GM18867 (cell line): ENCODE measurements at regions not wholly inside any gene's neighbourhood (a gene's known extent, or its start where the extent isn't known, plus 50 kb on each side); places are given as distances from the start of the nearest gene placed in this dataset.
A peak's percentile ranks its signal among the peaks of the same experiment; 100 is the strongest.

Experiments
- ATAC-seq: cut with Tn5 transposase; IDR thresholded peaks from one replicate; pipeline ENCODE4 v1.9.1; 2021; ENCODE audit warnings: mild to moderate bottlenecking, moderate library complexity; ENCODE audit not compliant: unreplicated experiment

DNA sequence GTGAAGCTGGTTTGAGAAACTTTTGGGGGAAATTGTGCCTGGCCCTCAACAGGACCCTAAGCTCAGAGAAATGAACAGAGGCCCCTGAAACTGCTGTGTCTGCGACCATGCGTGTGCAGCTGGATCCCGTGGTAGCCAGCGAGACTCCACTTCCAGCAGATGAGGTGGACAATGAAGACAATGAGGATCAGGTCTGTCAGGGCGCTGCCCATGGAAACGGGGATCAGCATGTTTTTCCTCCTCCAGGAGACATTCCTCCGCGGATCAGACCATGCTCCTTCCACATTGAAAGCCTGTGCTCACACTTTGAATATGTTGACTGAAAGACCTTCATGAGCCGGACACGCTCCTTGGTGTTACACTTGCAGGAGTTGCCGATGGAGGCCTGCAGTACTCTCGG lies 1439.8 kb upstream of the ALCAM start:
- ATAC-seq, result no peak

GRCh38 chr3:103927896-103928295 lies 1438.8 kb upstream of the ALCAM start:
- no peak for ATAC-seq

- ATAC-seq, result no peak
Observed at GRCh38 chr3:103937094-103937493, 1429.6 kb upstream of the ALCAM start.

DNA sequence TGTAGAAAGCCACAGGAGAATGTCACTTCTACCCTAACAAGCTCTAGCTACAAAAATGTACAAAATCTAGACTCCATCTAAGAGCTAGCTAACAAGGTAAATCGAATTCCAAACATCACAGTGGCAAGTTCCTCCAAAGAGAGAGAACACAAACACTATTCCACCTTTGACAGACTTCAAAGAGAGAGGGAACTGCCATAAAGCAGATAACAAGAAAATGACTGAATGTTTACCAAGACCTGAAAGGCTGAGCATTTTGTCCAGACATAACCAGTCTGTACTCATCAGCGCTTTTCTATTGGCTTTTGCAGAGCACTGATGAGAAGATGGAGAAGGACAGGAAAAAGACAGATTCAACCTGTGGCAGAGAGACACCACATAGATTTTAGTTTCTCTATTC lies 1419.6 kb upstream of the ALCAM start:
- ATAC-seq, result no peak

DNA sequence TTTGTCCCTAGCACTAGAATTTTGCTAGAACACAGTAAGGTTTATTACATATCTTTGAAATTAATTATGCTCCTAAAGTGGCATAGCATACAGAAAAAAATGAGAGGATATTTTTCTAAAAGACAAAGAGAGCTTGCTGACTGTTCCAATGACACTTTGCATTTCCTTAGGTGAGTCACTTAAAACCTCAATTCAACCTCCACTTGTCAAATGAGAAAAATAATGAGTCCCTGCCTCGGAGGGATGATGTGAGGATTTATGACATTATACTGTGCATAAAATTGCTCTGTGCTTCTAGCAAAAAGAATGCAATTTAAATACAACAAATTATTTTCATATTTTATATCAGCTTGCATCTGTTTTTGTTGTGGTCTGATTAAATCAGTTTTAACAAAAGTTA lies 1417.0 kb upstream of the ALCAM start:
- ATAC-seq, result no peak

DNA sequence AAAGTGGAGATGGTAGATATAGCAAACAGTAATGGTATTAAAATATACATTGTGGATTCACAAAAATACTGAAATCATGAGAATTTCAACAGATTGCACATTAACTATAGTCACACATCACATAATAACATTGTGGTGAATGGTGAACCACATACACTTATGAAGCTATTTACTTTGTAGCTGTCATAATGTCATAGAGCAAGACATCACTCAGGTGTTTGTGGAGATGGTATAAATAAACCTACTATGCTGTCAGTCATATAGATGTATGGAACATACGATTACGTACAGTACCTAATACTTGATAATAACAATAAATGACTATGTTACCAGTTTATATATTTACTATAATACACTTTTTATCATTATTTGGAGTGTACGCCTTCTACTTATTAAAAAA lies 1416.0 kb upstream of the ALCAM start:
- no peak for ATAC-seq

DNA sequence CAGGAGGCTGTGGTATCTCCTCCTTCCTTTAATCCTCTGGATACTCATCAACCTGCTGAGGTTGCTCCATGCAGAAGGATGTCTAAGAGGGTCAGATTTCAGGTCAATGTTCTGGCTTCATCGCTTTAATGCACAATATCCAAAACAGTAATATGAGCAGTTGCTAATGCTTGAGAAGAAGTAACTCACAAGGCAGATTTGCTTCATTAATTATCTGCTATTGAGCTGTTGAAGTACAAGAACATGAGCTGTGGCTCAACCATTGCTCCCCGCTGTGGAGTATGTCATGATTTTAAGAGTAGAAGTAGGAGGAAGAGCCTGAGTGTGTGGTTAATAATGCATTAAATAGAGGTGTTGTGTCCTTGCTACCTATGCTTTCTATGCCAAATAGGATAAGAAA lies 1412.9 kb upstream of the ALCAM start:
- no peak for ATAC-seq

DNA sequence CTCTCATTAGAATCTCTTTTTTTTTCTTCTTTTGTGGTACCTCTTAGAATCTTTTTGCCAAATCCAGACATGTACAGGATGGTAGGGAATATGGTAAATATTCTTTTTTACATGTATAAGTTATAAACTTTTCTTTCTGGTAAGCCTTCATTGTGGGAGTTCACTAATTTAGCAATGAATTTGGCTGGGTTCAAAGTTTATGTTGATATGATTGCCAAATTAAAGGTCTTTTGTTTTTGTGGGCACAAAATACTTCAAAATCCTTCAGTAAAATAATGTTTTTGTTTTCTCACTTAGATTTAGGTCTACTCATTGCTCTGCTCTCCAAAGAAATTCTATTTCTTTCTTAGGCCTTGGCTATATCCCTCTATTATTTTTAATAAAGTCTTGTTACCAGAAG lies 1405.9 kb upstream of the ALCAM start:
- no peak for ATAC-seq

DNA sequence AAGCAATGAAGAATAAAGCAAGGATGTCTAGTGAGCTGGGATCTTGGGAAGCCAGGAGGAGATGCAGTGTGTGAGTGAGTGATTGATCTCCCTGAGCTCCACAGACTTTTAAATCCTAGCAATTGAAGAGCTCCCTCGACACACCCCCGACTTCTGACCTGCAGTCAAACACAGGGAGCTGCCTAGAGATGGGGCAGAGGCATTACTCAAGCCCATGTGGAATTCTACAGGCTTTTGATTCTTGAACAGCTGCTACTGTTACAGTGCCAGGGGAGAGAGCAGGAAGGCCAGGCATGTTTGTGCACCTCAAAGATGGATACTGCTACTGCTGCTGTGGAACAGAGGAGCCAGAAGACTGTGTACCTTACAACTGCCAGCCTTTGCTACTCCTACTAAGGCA lies 1403.1 kb upstream of the ALCAM start:
- ATAC-seq, result no peak

DNA sequence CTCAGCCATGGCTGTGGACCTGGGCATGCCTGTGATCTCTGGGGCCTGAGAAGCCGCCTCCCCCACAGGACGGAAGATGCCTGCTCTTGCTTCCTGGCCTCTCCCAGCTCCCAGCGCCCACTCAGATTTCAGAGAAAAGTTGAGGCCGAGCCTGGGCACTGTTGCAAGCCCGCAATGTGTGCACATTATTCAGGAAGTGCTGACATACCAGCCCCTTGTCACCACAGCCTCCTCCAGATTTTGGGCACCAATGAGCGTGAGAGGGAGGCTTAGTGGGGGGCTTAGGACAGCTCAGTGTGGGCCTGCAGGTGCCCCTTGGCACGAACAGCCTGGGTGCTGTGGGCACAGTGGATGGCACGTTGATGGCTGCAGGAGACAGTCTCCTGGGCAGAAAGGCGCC lies 1400.9 kb upstream of the ALCAM start:
- no peak for ATAC-seq

- no peak for ATAC-seq
Observed at GRCh38 chr3:103966749-103967148, 1400.0 kb upstream of the ALCAM start.

DNA sequence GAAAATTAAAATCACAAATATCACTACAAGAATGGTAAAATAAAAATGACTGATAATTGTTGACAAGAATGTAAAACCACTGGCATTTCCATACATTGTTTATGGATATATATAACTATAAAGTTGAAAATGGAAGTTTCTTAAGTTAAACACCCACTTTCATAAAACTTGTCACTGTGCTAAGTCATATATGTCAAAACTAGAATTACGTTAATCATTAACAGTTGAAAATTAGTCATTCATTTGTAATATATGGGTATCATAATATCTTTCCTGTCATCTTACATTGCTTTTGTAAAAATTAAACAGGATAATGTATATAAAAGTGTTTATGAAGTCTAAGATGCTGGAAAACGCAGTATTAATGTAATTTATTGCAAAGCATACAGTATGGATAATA lies 1398.6 kb upstream of the ALCAM start:
- peak; percentile 63 for ATAC-seq

- peak; percentile 95 for ATAC-seq
Observed at GRCh38 chr3:103968751-103969150, 1398.0 kb upstream of the ALCAM start.

DNA sequence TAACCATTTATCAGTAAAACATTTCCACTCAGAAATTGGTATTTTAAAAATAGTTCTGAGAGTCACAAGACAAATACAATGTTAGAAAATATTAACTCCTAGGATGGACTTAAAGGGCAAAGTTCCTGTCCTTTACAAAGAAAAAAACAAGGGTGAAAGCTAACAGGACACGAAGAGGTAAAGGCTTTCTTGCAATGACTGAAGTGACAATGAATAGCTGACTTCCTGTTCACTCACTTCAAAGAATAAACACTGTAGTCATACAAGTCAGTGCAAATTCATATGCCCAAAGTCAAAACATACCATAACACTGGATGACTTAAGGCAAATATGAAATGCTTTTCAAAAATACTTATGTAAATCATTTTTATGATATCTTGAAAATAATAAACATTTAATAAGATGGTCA lies 1389.8 kb upstream of the ALCAM start:
- ATAC-seq, result peak; percentile 93

DNA sequence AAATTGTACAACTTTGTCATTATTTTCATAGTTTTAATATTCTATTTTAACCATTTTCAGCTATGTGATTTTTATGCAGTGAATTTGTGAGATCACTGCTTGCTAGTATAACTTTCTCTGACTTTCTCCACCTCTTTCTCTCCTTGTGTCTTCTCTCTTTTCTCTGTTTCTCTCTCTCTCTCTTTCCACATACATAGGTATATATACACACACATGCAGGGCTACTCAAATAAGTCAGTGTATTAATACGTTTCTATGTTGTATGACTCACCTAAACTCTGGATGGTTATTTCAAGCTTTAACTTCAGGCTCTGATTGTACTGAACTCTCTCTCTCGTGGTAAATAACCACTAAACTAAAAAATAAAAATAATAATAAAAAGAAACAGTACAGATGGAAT lies 1389.3 kb upstream of the ALCAM start:
- ATAC-seq, result peak; percentile 35

GRCh38 chr3:103991461-103992115 lies 1375.1 kb upstream of the ALCAM start:
- peak; percentile 45 for ATAC-seq

GRCh38 chr3:103992469-103992868 lies 1374.2 kb upstream of the ALCAM start:
- ATAC-seq, result no peak

GRCh38 chr3:104004956-104005355 lies 1361.8 kb upstream of the ALCAM start:
- ATAC-seq, result no peak

- ATAC-seq, result no peak
Observed at GRCh38 chr3:104005815-104006214, 1360.9 kb upstream of the ALCAM start.

DNA sequence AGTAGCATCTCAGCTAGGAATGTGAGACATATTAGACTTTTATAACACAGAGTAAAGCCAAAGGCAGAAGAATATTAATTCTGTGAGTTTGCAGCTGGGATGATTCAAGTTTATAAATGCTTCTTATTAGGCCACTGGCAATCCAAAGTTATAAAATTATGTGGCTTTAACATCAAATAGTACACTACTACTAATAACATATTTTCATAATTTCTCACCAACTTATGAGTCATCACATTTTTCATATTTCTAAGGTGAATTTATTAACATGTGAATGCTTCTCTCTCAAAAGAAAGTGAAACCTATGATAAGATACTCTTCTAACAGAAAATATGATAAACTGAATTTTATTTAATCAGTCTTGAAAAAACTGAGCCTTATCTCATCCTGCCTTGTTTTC lies 1348.2 kb upstream of the ALCAM start:
- no peak for ATAC-seq

GRCh38 chr3:104031598-104031997 lies 1335.1 kb upstream of the ALCAM start:
- ATAC-seq, result no peak

GRCh38 chr3:104032283-104032682 lies 1334.4 kb upstream of the ALCAM start:
- ATAC-seq, result no peak

GRCh38 chr3:104040896-104041295 lies 1325.8 kb upstream of the ALCAM start:
- ATAC-seq, result no peak
